SU-DHL-6 (cell line): ENCODE measurements at regions not wholly inside any gene's neighbourhood (a gene's known extent, or its start where the extent isn't known, plus 50 kb on each side); places are given as distances from the start of the nearest gene placed in this dataset.

Experiments used
- CTCF ChIP-seq: fragments of 200-600 bp; sonication (generic); IDR thresholded peaks from one replicate; pipeline ENCODE4 v1.5.1; 2017; ENCODE audit warnings: antibody characterized with exemption, mild to moderate bottlenecking, low read length, moderate library complexity; ENCODE audit not compliant: insufficient read depth, poor library complexity, severe bottlenecking
- EZH2phosphoT487 ChIP-seq: fragments of 200-600 bp; sonication (generic), shearing (Covaris generic); conservative IDR thresholded peaks from 2 replicates; pipeline ENCODE4 v1.6.1; 2018; ENCODE audit warnings: mild to moderate bottlenecking, antibody characterized with exemption, low read length, moderate library complexity, mixed read lengths

- TF ChIP-seq CTCF (no peak), EZH2phosphoT487 (no peak)
These were observed 193.7 kb downstream of the IZUMO3 start for GRCh38 chr9:24351973-24352372.
